HG02884 (cell line): ENCODE measurements at regions not wholly inside any gene's neighbourhood (a gene's known extent, or its start where the extent isn't known, plus 50 kb on each side); places are given as distances from the start of the nearest gene placed in this dataset.

Source experiments
- ATAC-seq: cut with Tn5 transposase; IDR thresholded peaks from one replicate; pipeline ENCODE4 v1.9.1; 2021; ENCODE audit warnings: mild to moderate bottlenecking, moderate library complexity; ENCODE audit not compliant: unreplicated experiment

- ATAC-seq: no peak
These were observed 115.4 kb downstream of the ADRB2 start for GRCh38 chr5:148941810-148942209.

GRCh38 chr5:148949841-148950470 is 112.9 kb downstream of the SH3TC2 start:
- ATAC-seq: no peak

DNA sequence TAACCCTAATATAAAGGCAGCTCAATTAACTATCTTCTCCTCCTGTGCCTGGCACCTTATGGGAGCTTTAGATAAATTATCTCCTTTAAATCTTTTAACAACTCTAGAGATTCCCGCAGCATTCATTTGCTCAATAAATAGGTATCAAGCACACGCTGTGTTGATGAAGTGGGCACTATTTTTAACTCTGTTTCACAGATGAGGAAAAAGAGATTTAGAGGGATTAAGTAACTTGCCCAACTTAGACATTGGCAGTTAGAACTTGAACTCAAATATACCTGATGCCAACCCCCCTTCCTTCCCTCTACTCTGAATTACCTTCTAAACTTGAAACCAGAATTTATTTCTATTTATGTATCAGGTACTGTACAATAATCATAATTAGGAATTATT is 112.4 kb downstream of the SH3TC2 start:
- no peak for ATAC-seq

- no peak for ATAC-seq
These were observed 112.0 kb downstream of the SH3TC2 start for GRCh38 chr5:148950892-148951291.

DNA sequence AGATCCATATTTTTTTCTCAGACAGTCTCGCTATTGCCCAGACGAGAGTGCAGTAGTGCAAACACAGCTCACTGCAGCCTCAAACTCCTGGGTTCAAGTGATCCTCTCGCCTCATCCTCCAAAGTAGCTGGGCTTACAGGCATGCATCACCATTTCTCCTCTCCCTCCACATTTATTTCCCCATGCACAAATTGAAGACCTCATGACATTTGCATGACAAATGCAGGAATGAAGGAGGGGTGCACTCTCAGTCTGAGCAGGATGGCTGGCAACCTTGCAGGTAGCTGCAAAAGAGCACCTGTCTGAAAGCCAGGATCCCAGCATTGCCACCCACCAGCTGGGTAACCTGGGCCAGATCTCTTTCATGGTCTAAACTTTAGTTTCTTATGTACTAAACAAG is 111.2 kb downstream of the SH3TC2 start:
- no peak for ATAC-seq

- ATAC-seq: no peak
These were observed 110.6 kb downstream of the SH3TC2 start for GRCh38 chr5:148952097-148952867.

- no peak for ATAC-seq
These were observed 109.2 kb downstream of the SH3TC2 start for GRCh38 chr5:148953711-148954110.
